PC-3 (cell line): ENCODE measurements at regions not wholly inside any gene's neighbourhood (a gene's known extent, or its start where the extent isn't known, plus 50 kb on each side); places are given as distances from the start of the nearest gene placed in this dataset.

Experiments used
- EZH2 ChIP-seq: fragments of 300-600 bp; sonication (generic); IDR thresholded peaks from one replicate; pipeline ENCODE4 v1.6.1; 2017; ENCODE audit warnings: antibody characterized with exemption, mild to moderate bottlenecking, low read length; ENCODE audit not compliant: unreplicated experiment
- TF ChIP-seq, protein P1 (sequence below): fragments of 300-600 bp; sonication (generic); conservative IDR thresholded peaks from 2 replicates; pipeline ENCODE4 v1.5.1; 2017; ENCODE audit warnings: antibody characterized with exemption, low read depth, mild to moderate bottlenecking, low read length

DNA sequence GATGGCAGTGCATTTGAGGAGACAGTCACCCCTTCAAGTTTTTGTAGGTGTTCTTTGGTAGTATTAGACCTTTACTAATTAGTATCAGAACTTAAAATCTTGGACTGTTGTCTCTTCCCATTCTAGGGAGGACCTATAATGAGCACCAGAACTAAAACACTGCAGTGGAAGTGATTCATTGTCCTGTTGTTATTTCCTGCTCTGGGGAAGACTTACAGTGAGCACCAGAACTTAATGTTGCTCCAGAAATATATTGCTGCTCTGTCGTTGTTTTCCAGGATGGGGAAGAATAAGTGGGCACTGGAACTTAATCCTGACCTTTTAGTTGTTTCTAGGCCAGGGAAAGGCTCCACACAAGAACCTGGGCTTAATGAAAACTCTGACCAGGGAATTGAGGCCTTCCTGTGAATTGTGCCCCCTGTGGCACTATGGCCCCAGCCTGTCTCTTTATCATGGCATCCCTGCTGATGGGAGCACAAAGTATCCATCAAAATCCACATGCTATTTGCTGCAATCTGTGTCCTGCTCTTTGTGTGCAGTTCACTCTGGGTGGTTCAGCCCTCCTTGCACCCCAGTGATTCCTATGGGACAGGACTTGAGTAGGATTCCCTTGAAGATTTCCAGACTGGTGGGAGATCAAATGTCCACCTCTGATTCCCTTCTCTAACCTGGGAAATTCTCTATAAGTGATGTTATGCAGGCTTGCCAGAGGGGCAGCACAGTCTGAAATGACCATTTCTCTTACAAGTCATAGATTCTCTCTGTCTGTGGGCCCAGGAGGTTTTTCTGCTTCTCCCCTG lies 175.8 kb downstream of the PAWR start:
- TF ChIP-seq, protein P1, sequence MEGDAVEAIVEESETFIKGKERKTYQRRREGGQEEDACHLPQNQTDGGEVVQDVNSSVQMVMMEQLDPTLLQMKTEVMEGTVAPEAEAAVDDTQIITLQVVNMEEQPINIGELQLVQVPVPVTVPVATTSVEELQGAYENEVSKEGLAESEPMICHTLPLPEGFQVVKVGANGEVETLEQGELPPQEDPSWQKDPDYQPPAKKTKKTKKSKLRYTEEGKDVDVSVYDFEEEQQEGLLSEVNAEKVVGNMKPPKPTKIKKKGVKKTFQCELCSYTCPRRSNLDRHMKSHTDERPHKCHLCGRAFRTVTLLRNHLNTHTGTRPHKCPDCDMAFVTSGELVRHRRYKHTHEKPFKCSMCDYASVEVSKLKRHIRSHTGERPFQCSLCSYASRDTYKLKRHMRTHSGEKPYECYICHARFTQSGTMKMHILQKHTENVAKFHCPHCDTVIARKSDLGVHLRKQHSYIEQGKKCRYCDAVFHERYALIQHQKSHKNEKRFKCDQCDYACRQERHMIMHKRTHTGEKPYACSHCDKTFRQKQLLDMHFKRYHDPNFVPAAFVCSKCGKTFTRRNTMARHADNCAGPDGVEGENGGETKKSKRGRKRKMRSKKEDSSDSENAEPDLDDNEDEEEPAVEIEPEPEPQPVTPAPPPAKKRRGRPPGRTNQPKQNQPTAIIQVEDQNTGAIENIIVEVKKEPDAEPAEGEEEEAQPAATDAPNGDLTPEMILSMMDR = no peak
- no peak for TF ChIP-seq EZH2
